ENCODE measurements at regions not wholly inside any gene's neighbourhood (a gene's known extent, or its start where the extent isn't known, plus 50 kb on each side); places are given as distances from the start of the nearest gene placed in this dataset.
"Not testable (repeated sequence)": the region's sequence is repeated elsewhere in the genome, so short reads cannot be mapped to it uniquely, and the experiment has no call there.

GRCh38 chr15:26126819-26127387 lies 263.8 kb upstream of the ATP10A start:
- TF ChIP-seq, protein P1, sequence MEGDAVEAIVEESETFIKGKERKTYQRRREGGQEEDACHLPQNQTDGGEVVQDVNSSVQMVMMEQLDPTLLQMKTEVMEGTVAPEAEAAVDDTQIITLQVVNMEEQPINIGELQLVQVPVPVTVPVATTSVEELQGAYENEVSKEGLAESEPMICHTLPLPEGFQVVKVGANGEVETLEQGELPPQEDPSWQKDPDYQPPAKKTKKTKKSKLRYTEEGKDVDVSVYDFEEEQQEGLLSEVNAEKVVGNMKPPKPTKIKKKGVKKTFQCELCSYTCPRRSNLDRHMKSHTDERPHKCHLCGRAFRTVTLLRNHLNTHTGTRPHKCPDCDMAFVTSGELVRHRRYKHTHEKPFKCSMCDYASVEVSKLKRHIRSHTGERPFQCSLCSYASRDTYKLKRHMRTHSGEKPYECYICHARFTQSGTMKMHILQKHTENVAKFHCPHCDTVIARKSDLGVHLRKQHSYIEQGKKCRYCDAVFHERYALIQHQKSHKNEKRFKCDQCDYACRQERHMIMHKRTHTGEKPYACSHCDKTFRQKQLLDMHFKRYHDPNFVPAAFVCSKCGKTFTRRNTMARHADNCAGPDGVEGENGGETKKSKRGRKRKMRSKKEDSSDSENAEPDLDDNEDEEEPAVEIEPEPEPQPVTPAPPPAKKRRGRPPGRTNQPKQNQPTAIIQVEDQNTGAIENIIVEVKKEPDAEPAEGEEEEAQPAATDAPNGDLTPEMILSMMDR (IDR thresholded peaks at IDR 0.05; ENCODE audit: low read depth, low read length, missing control alignments), result no peak

DNA sequence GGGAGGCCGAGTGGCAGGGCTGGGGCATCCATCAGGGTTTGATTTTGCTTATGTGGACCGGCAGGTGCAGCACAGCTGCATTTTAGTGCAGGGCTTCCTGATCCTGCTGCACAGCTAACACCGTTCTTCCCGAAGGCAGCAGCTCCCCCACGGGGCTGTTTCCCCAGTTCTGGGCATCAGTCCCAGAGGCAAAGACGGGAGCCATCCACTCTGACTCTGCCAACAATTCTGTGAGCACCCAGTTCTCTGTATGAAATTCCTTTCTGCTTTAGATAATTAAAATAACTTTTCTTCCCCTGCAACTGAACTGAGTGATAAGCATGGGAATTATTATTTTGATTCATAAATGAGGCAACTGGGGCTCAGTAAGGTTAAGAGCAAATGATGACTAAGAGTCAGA lies 262.9 kb upstream of the ATP10A start:
- TF ChIP-seq, protein P1 (IDR thresholded peaks at IDR 0.05; ENCODE audit: low read depth, low read length, missing control alignments), result no peak

More at GRCh38 chr15:26126819-26127387, 263.8 kb upstream of the ATP10A start:
- H3K4me3 ChIP-seq (ENCODE audit: low read depth, low read length), result no peak overlapping the region
- DNase-seq (ENCODE audit: low read depth), result no peak

GRCh38 chr15:26125664-26126063 lies 262.5 kb upstream of the ATP10A start:
- no peak for DNase-seq (ENCODE audit: low read depth)
- no peak overlapping the region for H3K4me3 ChIP-seq (ENCODE audit: low read depth, low read length)
- TF ChIP-seq, protein P1 (IDR thresholded peaks at IDR 0.05; ENCODE audit: low read depth, low read length, missing control alignments), result no peak

More for the DNA sequence above, 262.9 kb upstream of the ATP10A start:
- no peak for DNase-seq (ENCODE audit: low read depth)
- H3K4me3 ChIP-seq (ENCODE audit: low read depth, low read length), result no peak overlapping the region

DNA sequence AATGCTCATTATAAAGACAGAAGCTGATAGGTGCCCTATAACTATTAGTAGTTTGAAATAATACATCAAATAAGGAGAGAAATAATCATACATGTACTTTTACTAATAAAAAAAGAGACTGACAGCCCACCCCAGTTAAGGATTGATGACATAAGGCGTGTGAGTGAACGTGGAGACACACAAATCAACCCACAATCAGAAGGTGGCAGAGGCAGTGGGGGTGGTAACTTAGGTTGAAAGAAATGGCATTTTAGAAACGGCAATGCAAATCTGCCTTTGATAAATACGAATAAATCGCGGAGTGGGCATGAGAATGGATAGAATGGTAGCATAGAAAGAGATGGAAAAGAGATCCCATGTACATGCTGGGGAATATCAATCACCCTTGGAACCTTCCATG lies 256.2 kb upstream of the ATP10A start:
- H3K4me3 ChIP-seq (ENCODE audit: low read depth, low read length), result no peak overlapping the region
- DNase-seq (ENCODE audit: low read depth), result no peak
- TF ChIP-seq, protein P1 (IDR thresholded peaks at IDR 0.05; ENCODE audit: low read depth, low read length, missing control alignments), result no peak

DNA sequence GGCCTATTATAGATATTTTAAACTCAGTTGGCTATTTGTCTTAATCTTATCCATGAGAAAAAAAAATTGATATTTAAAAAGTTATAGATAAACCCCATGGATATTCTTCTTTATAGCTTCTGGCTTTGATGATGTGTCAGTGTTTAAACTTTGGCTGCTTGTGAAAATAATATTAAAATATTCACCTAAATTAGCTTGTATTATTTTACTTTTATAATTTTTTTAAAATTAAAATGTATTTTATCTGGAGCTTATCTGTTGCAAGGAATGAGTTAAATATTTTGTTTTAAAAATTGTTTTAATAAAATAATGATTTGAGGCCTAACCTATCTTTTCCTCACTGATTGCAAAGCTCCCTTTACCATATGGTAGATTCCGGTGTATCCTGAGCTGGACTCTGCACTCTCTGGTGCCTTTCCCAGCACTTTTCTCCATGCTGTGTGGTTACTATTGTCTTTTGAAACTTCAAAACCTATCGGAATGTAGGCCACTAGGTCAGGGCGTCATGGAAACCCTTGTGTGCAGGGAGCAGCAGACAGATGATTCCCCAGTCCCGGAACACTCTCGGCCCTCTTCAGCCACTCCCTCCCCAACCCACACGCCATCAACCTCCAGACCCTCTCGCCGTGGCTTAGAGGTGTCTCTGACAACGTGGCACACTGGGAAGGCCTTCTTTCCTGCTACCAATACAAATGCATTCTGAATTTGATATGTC lies 252.3 kb upstream of the ATP10A start:
- TF ChIP-seq, protein P1 (IDR thresholded peaks at IDR 0.05; ENCODE audit: low read depth, low read length, missing control alignments), result no peak
- DNase-seq (ENCODE audit: low read depth), result no peak
- no peak overlapping the region for H3K4me3 ChIP-seq (ENCODE audit: low read depth, low read length)

- not testable (repeated sequence) for H3K4me3 ChIP-seq (ENCODE audit: low read depth, low read length); DNase-seq (ENCODE audit: low read depth)
These were observed 251.0 kb upstream of the ATP10A start for GRCh38 chr15:26114128-26114527.

DNA sequence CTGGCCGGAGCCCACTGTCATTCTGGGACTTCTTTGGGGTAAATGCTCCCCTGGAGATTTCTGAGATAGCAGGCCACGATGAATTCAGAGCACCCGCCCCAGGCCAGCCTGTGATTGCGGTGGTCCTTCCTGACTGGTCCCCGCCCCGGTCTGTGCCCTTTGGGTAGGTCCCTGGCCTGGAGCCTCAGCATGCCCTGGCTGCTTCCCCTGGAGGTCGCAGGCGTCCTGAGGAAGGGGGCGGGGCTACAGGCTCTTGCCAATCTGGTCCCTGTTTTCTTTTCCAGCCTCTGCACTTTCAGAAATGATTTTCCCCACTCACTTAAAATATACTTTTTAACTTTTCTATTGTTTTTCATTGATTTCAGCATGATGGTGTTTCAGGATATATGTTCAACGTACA lies 250.2 kb upstream of the ATP10A start:
- TF ChIP-seq, protein P1 (IDR thresholded peaks at IDR 0.05; ENCODE audit: low read depth, low read length, missing control alignments), result no peak
- no peak overlapping the region for H3K4me3 ChIP-seq (ENCODE audit: low read depth, low read length)
- DNase-seq (ENCODE audit: low read depth), result no peak

Data from GM12864 (cell line).